ENCODE measurements at regions not wholly inside any gene's neighbourhood (a gene's known extent, or its start where the extent isn't known, plus 50 kb on each side); places are given as distances from the start of the nearest gene placed in this dataset.

- CTCF ChIA-PET, result no interaction called here
- no peak overlapping the region for H3K4me3 ChIP-seq (ENCODE audit: low read depth, low read length)
- no peak overlapping the region for H3K27ac ChIP-seq (ENCODE audit: extremely low read depth, low read depth, low read length)
- no peak for TF ChIP-seq ZNF404 (tag by site-specific recombination; IDR thresholded peaks at IDR 0.05)
- no peak for TF ChIP-seq ZSCAN4 (tag by site-specific recombination; IDR thresholded peaks at IDR 0.05)
- TF ChIP-seq ZSCAN23 (tag by site-specific recombination; IDR thresholded peaks at IDR 0.05), result no peak
- TF ChIP-seq ZFHX2 (tag by site-specific recombination; conservative IDR thresholded peaks at IDR 0.05), result no peak
- no peak for TF ChIP-seq ZBTB8A (tag by site-specific recombination; IDR thresholded peaks at IDR 0.05)
- TF ChIP-seq HOXA7 (CRISPR knock-in tag; IDR thresholded peaks at IDR 0.05; ENCODE audit: borderline replicate concordance), result no peak
- no peak for TF ChIP-seq ZNF426 (tag by site-specific recombination; IDR thresholded peaks at IDR 0.05)
- TF ChIP-seq ZNF366 (tag by site-specific recombination; conservative IDR thresholded peaks at IDR 0.05), result no peak
- TF ChIP-seq ZNF785 (tag by site-specific recombination; IDR thresholded peaks at IDR 0.05), result no peak
- POLR2A ChIA-PET, result no interaction called here
- no peaks in the 10 kb centered on the region for H3K36me3 ChIP-seq (ENCODE audit: control insufficient read depth in 2 of 2, insufficient read depth in 1 of 2, low read length in 2 of 2)
- H3K4me1 ChIP-seq (ENCODE audit: control insufficient read depth, insufficient read depth, low read length), result peaks cover 6% of the 10 kb centered on the region; the same call in 1 of the 2 replicates
- H3K9me3 ChIP-seq (ENCODE audit: control insufficient read depth, insufficient read depth, low read depth, low read length), result no peaks in the 10 kb centered on the region
Observed at GRCh38 chr10:7475939-7476338, 65.1 kb upstream of the SFMBT2 start.

- POLR2A ChIA-PET, result no interaction called here
- TF ChIP-seq ZNF558 (tag by site-specific recombination; IDR thresholded peaks at IDR 0.05) (no peak), ZNF19 (tag by site-specific recombination; IDR thresholded peaks at IDR 0.05; ENCODE audit: low read depth) (no peak), BCL11B (tag by site-specific recombination; IDR thresholded peaks at IDR 0.05; ENCODE audit: low read depth) (no peak), ZNF654 (tag by site-specific recombination; IDR thresholded peaks at IDR 0.05; ENCODE audit: low read depth) (no peak), ZSCAN23 (tag by site-specific recombination; IDR thresholded peaks at IDR 0.05) (no peak), ZNF404 (tag by site-specific recombination; IDR thresholded peaks at IDR 0.05) (no peak), ZNF37A (tag by site-specific recombination; IDR thresholded peaks at IDR 0.05) (no peak), SCRT2 (tag by site-specific recombination; IDR thresholded peaks at IDR 0.05) (peak; percentile 98), PATZ1 (tag by site-specific recombination; IDR thresholded peaks at IDR 0.05) (peak; percentile 36; the same call in 1 of the 2 replicates), GLIS2 (tag by site-specific recombination; IDR thresholded peaks at IDR 0.05) (peak; percentile 84), PRDM10 (tag by site-specific recombination; IDR thresholded peaks at IDR 0.05) (peak; percentile 58), ZNF776 (tag by site-specific recombination; IDR thresholded peaks at IDR 0.05; ENCODE audit: borderline replicate concordance) (no peak), BCL6B (tag by site-specific recombination; IDR thresholded peaks at IDR 0.05) (no peak), ZNF624 (tag by site-specific recombination; IDR thresholded peaks at IDR 0.05) (no peak), ZNF148 (tag by site-specific recombination; IDR thresholded peaks at IDR 0.05; ENCODE audit: borderline replicate concordance) (no peak), ZNF423 (tag by site-specific recombination; IDR thresholded peaks at IDR 0.05) (no peak; the same call in 1 of the 2 replicates), HOXA7 (CRISPR knock-in tag; IDR thresholded peaks at IDR 0.05; ENCODE audit: borderline replicate concordance) (no peak)
Observed at GRCh38 chr10:7475046-7475911, 64.4 kb upstream of the SFMBT2 start.

More at GRCh38 chr10:7475046-7475911, 64.4 kb upstream of the SFMBT2 start:
- CTCF ChIA-PET, result no interaction called here
- H3K4me3 ChIP-seq (ENCODE audit: low read depth, low read length), result no peak overlapping the region
- no peaks in the 10 kb centered on the region for H3K9me3 ChIP-seq (ENCODE audit: control insufficient read depth, insufficient read depth, low read depth, low read length)
- no peaks in the 10 kb centered on the region for H3K36me3 ChIP-seq (ENCODE audit: control insufficient read depth in 2 of 2, insufficient read depth in 1 of 2, low read length in 2 of 2)
- peaks cover 6% of the 10 kb centered on the region; the same call in 1 of the 2 replicates for H3K4me1 ChIP-seq (ENCODE audit: control insufficient read depth, insufficient read depth, low read length)
- no peak overlapping the region for H3K27ac ChIP-seq (ENCODE audit: extremely low read depth, low read depth, low read length)

All from HEK293 (cell line).